ENCODE measurements at regions not wholly inside any gene's neighbourhood (a gene's known extent, or its start where the extent isn't known, plus 50 kb on each side); places are given as distances from the start of the nearest gene placed in this dataset.

DNA sequence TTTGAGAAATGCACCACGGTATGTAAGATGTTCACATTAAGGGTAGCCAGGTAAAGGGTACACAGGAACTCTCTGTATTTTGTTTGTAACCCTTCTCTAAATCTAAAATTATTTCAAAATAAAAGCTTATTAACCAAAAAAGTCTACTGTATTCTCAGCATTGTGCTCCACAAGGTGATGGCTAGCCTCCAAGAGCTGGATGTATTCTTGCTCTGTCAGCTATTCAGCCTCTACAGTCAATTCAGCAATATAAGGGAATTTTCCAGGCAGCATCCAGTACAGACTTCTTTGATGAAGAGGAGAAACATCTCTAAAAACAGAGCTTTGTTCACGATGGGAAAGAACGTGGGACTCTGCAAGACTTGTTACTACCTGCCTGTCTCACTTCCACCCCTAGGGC, 63.5 kb upstream of the MAOA start:
- DNase-seq (ENCODE audit: low spot score), result no peak
- intact Hi-C loops (cut with DNase I), result no loop called here

DNA sequence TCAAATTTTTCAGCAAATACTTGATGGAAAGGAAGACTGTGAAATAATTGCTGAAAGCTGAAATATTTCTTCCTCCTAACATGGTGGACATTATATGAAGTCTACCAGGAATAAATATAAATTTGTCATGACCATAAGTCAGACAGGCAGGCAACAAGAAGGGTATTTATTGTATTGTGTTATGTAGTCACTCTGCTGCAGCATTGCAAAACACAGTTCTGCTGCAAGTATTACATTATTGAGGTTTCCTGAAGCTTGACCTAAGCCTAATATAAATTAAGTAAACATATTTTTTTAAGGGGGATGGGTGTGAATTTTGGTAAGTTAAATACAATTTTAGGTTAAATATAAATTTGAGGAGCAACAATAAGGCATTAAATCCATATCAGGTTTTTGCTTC, 60.2 kb upstream of the MAOA start:
- intact Hi-C loops (cut with DNase I), result no loop called here

GRCh38 chrX:43604753-43605152, 51.3 kb upstream of the MAOA start:
- no peak for DNase-seq (ENCODE audit: low spot score)
- intact Hi-C loops (cut with DNase I), result no loop called here

More for the DNA sequence above, 60.2 kb upstream of the MAOA start:
- DNase-seq (ENCODE audit: low spot score), result no peak

GRCh38 chrX:43605351-43605750, 50.7 kb upstream of the MAOA start:
- intact Hi-C loops (cut with DNase I), result no loop called here
- no peak for DNase-seq (ENCODE audit: low spot score)

Data from cardiac septum (tissue), 1 donor.